ENCODE measurements at regions not wholly inside any gene's neighbourhood (a gene's known extent, or its start where the extent isn't known, plus 50 kb on each side); places are given as distances from the start of the nearest gene placed in this dataset.

GRCh38 chr1:60665311-60665710 lies 417.1 kb upstream of the NFIA start:
- no peak overlapping the region for H4K5ac ChIP-seq (ENCODE audit: insufficient read length, low read depth, low read length)

More at GRCh38 chr1:60665311-60665710, 417.1 kb upstream of the NFIA start:
- Histone ChIP-seq H3K79me2 (ENCODE audit: insufficient read depth, low read length) (no peaks in the 10 kb centered on the region), H2BK20ac (ENCODE audit: low read depth, low read length, poor library complexity, severe bottlenecking) (no peak overlapping the region), H2BK5ac (ENCODE audit: insufficient read length, low read length) (no peak overlapping the region), H4K8ac (replicated peaks; ENCODE audit: insufficient read length, low read depth, low read length) (no peak overlapping the region), H3K79me1 (ENCODE audit: insufficient read depth, low read depth, low read length, poor library complexity, severe bottlenecking) (no peaks in the 10 kb centered on the region), H2BK12ac (ENCODE audit: insufficient read length, low read depth, low read length) (no peak overlapping the region), H2AFZ (ENCODE audit: low read length) (no peak overlapping the region), H4K91ac (ENCODE audit: insufficient read length, low read depth, low read length) (no peak overlapping the region), H3K14ac (ENCODE audit: insufficient read depth, low read length) (no peak overlapping the region), H2BK15ac (ENCODE audit: low read depth, low read length) (no peak overlapping the region), H3K18ac (ENCODE audit: insufficient read length, low read depth, low read length) (no peak overlapping the region), H3K23ac (ENCODE audit: insufficient read length, low read depth, low read length) (no peak overlapping the region), H3K27ac (ENCODE audit: insufficient read length, low read depth, low read length) (no peak overlapping the region), H4K20me1 (ENCODE audit: control insufficient read depth, insufficient read depth, insufficient read length) (no peaks in the 10 kb centered on the region), H3K23me2 (ENCODE audit: insufficient read length, low read depth, low read length, poor library complexity, severe bottlenecking) (no peaks in the 10 kb centered on the region), H2BK120ac (ENCODE audit: low read depth, low read length, poor library complexity, severe bottlenecking) (no peak overlapping the region), H3K27me3 (ENCODE audit: insufficient read depth, low read length) (no peaks in the 10 kb centered on the region), H2AK5ac (ENCODE audit: insufficient read length, low read length) (no peak overlapping the region), H3T11ph (ENCODE audit: low read length) (no peak overlapping the region), H3K4me2 (ENCODE audit: insufficient read depth, insufficient read length, low read length) (no peak overlapping the region), H3K9me3 (ENCODE audit: control insufficient read depth, low read depth, low read length) (no peaks in the 10 kb centered on the region), H3K4ac (ENCODE audit: low read depth, low read length) (no peak overlapping the region), H3K9ac (ENCODE audit: extremely low read depth, insufficient read length, low read length) (no peak overlapping the region), H3K4me1 (ENCODE audit: insufficient read depth, low read length) (no peaks in the 10 kb centered on the region), H3K56ac (ENCODE audit: insufficient read length, low read depth, low read length) (no peak overlapping the region)
- no peaks in the 10 kb centered on the region for H3K27me3 Mint-ChIP-seq (ENCODE audit: low read depth)
- H3K9me3 Mint-ChIP-seq = no peaks in the 10 kb centered on the region
- no peak for TF ChIP-seq CTCF (conservative IDR thresholded peaks at IDR 0.05)
- WGBS (ENCODE audit: extremely low coverage, insufficient read length, low lambda C conversion rate) = no CpG with 5 or more reads among the region's 1 CpG
- no peak for DNase-seq
- no peak overlapping the region for H3K4me3 Mint-ChIP-seq
- H3K36me3 Mint-ChIP-seq (ENCODE audit: insufficient read depth in 1 of 3, low read depth in 3 of 3) = no peaks in the 10 kb centered on the region; a peak in 1 of 7 replicates
- peaks cover 2% of the 10 kb centered on the region in 2 experiments; a peak in 2 of 4 replicates for H3K4me1 Mint-ChIP-seq
- no peak overlapping the region for H3K27ac Mint-ChIP-seq
